NCI-H748 treated with DMSO at 0.1 percent for 48 hours (cell line): ENCODE measurements at regions not wholly inside any gene's neighbourhood (a gene's known extent, or its start where the extent isn't known, plus 50 kb on each side); places are given as distances from the start of the nearest gene placed in this dataset.

Experiments used
- DNase-seq: peaks from one replicate; lab custom pipeline; 2025; lab: John Stamatoyannopoulos, UW

- DNase-seq = no peak
Measured at GRCh38 chr13:34246511-34246910, 428.6 kb downstream of the RFC3 start.

- peak; percentile 40 for DNase-seq
Measured at GRCh38 chr13:34247596-34247995, 429.6 kb downstream of the RFC3 start.

DNA sequence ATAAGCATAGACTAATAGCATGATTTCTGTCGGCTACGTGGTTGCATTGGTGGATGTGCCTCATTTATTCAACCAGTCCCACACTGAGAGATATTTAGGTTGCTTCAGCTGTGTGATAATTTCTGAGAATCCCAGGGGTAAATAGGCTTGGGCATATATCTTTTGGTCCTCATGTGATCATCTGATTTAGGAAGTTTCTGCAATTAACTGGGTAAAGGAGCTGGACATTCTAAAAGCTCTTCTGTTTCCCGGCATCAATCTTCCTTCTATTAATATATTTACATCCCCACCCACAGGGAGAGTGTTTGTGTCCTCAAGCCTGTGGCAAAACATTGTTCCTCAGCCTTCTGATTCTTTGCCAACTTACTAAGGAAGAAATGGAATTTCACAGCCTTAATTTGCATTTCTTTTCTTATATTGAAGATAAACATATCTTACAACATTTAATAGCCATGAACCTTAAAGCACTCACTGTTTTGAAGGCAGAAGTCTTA is 431.6 kb downstream of the RFC3 start:
- no peak for DNase-seq

DNA sequence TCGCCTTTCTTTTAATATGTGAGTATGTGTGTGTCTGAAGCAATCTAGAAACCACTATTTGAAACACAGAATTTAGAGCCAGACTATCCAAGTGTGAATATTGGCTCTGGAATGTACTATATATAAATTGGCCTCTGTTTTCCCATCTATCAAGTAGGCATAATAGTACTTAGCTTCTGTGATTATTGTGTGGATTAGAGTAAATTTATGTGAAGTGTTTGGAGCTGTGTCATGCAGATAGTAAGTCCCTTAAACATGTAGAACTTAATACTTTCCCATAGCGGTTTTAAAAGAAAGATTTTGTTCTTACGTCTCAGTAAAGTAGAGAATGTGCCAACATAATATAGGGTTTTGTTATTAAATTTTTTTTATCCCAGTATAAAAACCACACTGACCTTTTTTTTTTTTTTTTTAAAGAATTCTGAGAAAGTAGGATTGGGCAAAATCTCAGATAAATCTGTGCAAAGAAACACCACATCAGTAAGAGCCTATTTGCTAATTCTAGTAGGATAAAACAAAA is 432.3 kb downstream of the RFC3 start:
- DNase-seq = no peak

GRCh38 chr13:34254366-34254765 is 436.4 kb downstream of the RFC3 start:
- no peak for DNase-seq

- no peak for DNase-seq
Measured at GRCh38 chr13:34255711-34256110, 437.8 kb downstream of the RFC3 start.

DNA sequence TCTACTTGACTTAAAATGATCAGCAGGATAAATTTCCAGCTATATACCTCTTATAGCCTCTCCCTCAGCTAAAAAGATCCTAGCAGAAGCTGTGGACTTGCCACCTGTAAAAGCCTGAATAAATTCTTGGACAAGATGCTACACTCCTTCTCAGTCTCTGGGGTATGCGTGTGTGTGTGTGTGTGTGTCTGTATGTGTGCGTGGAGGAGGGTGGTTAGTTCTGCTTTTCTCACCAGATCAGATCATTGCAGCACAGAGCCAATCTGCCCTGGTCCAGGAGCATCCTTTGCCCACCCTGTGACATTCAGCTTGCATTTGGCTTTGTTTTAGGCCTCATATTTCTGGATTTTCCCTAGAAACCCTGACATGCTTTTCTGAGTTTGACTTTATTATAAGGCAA is 438.3 kb downstream of the RFC3 start:
- DNase-seq = no peak

- DNase-seq = no peak
Measured at GRCh38 chr13:34257966-34258365, 440.0 kb downstream of the RFC3 start.

DNA sequence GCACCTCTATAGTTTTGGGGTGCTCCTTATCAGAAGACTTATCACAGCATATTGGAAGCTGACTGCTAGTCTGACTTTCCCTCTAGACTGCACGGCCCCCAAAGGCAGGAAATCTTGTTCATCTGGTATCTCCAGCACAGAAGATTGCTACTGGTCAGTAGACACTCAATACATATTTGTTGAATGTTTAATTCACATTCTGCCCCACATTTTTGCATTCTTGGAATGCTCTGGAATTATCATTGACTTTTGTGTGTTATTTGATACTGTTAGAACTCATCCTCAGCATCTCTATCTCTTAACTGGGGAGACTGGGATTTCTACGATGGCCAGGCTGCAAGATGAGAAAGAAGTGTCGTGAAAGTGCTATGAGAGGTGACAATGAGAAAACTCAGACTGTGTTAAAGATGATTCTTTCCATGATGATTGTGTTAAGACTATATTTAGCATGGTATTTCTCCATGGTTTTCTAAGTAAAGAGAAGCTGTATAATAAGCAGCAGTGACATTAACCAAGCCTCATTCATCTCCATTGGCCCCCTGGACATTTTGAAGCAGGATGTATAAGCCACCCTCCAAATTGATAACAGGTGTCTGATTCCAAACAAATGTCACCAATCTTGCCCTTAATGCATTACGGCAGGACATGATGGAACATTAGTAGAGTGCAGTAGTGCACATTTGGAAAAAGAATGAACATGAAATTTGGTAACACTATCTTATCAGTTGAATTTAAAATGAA is 440.9 kb downstream of the RFC3 start:
- DNase-seq = no peak

DNA sequence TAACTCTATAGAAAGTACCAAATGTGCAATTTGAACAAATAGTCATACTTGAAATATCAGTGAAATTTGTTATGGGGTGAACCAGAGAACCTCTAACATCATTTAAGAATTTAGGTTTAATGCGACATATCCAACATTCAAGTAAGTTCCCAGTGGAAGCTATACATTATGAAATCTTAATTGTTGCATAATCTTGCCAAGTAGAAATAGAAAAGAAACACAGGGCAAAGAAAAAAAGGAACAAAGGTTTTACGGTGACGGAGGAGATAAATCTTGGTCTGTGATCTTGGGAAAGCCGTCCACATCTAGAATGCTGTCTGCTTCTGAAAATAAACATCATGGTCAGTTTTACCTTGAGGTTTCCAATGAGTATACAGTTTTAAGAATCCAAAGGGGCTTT is 445.7 kb downstream of the RFC3 start:
- DNase-seq = no peak

DNA sequence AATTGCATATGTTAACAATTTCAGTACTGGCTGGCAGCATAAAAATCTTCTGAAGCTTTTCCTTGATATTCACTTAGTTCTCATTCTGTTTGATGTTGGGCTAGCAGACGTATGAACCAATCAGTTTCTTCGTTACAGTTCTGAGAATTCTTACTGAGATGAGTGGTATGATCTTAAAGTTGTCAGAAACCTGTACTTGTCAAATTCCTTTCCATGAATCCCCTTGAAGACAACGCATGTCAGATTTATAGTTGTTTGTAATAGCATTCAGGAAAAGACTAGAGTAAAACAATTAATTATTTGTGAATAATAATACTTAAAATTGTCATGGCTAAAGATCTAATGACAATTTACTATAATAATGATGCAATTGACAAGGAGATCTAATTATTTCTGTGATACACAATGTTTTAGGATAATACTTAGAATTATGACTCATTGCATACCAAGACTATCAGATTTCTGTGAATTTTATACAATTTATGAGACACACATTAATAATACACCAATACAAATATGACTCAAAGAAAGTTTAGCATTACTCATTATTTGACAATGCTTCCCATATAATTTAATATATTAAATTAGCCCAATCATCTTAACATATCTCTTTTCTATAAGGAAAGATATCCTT is 447.2 kb downstream of the RFC3 start:
- DNase-seq = no peak

GRCh38 chr13:34276764-34277163 is 458.8 kb downstream of the RFC3 start:
- DNase-seq = no peak

GRCh38 chr13:34277936-34278335 is 460.0 kb downstream of the RFC3 start:
- no peak for DNase-seq

DNA sequence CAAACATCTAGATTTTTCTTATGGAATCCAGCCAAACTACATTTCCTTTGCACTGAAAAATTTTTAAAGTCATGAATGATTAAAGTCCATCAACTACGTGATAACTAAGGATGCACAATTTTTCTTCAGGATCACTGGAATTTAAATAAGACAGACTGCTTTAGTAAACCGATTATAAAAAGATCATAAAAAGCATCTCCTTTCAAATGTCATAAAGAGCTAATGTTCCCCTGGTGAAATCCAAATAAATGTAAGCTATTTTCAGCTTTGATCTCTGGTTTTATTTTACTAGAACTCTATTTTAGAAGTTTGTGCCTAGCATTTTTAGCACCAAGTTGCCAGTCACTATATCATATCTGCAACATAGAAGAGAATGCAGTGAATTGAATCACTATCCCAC is 460.8 kb downstream of the RFC3 start:
- no peak for DNase-seq

DNA sequence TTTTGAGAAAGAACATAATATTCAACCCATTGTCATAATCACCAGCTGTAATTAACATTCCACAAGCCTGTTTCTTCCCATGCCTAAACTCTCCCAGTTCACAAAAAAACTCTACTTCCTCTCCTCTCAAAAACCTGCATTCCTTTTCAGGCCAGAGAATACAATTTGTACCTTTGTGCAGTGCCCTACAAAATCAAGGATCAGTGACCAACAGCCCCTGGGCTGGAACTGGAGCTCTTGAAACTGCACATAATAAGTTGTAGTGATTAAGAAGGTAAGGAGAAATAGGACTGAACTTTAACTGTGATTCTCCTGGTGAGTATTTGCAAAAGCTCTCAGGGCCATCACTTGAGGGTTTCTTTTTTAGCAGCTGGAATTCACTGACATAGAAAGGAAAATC is 472.7 kb downstream of the RFC3 start:
- no peak for DNase-seq

DNA sequence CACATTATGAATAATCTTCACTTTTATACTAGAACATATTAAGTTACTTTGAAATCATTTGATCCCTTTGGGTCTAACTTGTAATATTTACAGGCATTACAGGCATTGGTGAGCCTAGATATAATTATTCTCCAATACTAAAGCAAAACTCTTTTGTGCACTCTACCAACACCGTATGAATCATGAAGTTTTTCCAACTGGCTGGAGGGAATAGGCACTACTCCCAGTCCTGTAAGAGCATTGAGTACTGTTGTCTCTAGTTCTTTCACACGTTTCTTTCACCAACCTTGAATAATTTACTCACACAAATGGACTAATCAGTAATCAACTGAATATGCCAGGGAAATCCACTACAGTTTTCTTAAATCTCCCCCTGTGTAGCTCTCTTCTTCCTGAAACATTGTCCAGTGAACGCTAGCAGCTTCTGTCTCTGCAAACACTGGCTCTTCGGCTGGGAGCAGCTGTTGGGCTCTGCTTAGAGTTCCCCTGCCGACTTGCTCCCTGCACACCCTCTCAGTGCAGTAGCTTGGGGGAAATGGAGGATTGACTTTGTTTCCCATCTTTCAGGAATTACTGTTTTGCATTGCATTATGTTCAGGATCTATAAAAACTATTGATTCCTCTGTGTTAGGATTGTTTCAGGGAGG is 476.7 kb downstream of the RFC3 start:
- DNase-seq = peak; percentile 6

DNA sequence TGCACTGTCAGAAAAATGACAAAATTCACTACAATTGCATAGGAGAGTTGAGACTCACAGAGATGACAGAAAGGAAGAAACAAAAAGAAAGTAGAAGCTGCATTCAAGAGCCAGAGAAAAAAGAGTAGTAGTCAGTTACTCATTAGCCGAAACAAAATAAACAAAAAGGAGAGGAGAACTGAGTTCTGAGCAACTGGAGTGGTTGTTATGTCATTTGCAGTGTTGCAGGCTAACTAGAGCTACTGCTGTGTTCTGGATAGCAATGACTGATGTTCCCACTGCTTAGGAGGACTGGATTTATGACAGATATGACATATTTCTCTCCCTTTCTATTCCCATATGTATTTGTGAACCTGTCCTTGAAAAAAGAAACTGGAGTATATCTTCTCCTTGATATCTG is 482.6 kb downstream of the RFC3 start:
- no peak for DNase-seq

DNA sequence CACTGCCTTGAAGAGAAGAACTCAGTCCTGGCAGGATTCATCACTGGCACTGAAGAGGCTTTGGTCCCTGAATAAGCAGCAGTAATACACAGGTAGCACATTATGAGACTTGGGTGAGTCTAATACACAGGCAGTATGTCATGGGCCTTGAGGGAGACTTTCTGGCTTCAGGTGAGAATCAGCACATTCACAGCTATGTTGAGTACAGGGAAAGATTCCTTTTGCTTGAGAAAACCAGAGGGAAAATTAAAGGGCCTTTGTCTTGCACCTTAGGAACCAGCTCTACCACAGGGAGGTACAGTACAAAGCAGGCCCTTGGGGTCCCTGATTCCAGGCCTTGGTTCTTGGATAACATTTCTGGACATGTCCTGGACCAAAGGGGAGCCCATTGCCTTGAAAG is 484.6 kb downstream of the RFC3 start:
- no peak for DNase-seq

DNA sequence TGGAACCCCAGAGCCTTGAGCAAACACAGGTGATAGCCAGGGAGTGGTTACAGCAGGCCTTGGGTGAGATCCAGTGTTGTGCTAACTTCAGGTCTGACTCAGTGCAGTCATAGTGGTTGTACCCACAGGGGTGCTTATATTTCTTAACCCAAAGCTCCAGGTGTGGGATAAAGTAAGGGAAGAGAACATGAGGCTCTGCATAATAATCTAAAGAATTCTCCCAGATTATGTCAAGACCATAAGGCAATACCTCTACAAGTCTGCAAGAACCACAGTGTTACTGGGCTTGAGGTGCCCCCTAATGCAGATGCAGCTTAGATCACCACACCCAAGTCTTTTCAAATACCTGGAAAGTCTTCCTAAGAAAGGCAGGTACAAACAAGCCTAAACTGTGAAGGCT is 485.4 kb downstream of the RFC3 start:
- DNase-seq = no peak

GRCh38 chr13:34307607-34308006 is 489.7 kb downstream of the RFC3 start:
- DNase-seq = no peak

GRCh38 chr13:34308725-34309124 is 490.8 kb downstream of the RFC3 start:
- DNase-seq = no peak

GRCh38 chr13:34310539-34310938 is 492.6 kb downstream of the RFC3 start:
- DNase-seq = no peak

GRCh38 chr13:34311251-34311650 is 493.3 kb downstream of the RFC3 start:
- no peak for DNase-seq
